ENCODE measurements at regions not wholly inside any gene's neighbourhood (a gene's known extent, or its start where the extent isn't known, plus 50 kb on each side); places are given as distances from the start of the nearest gene placed in this dataset.

DNA sequence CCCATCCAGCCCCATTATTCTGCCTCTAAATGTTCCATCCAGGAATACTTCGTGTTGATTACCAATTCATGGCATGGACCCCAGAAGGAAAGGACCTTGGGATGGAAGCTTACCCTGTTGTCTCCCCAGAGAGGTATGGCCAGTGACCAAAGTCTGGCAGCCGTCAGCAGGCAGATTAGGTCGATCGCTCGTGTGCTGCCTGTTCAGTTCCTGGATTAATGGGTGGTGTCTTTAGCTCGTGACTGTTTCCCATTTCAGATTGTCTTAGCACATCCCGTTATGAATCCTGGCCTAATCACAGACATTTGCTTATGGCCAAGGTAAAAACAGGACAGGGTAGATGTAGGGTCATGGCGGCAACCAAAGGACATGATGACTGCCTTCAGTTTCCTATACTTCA lies 122.9 kb upstream of the NTF3 start:
- no peak overlapping the region for H3K27ac Mint-ChIP-seq (ENCODE audit: unreplicated experiment)
- H3K36me3 Mint-ChIP-seq (ENCODE audit: low read depth, unreplicated experiment) = no peaks in the 10 kb centered on the region
- H3K4me3 Mint-ChIP-seq (ENCODE audit: unreplicated experiment) = no peak overlapping the region
- no peaks in the 10 kb centered on the region for H3K9me3 Mint-ChIP-seq (ENCODE audit: unreplicated experiment)
- no peaks in the 10 kb centered on the region for H3K27me3 Mint-ChIP-seq (ENCODE audit: unreplicated experiment)
- H3K4me1 Mint-ChIP-seq (ENCODE audit: unreplicated experiment) = no peaks in the 10 kb centered on the region
- TF ChIP-seq, protein P1, sequence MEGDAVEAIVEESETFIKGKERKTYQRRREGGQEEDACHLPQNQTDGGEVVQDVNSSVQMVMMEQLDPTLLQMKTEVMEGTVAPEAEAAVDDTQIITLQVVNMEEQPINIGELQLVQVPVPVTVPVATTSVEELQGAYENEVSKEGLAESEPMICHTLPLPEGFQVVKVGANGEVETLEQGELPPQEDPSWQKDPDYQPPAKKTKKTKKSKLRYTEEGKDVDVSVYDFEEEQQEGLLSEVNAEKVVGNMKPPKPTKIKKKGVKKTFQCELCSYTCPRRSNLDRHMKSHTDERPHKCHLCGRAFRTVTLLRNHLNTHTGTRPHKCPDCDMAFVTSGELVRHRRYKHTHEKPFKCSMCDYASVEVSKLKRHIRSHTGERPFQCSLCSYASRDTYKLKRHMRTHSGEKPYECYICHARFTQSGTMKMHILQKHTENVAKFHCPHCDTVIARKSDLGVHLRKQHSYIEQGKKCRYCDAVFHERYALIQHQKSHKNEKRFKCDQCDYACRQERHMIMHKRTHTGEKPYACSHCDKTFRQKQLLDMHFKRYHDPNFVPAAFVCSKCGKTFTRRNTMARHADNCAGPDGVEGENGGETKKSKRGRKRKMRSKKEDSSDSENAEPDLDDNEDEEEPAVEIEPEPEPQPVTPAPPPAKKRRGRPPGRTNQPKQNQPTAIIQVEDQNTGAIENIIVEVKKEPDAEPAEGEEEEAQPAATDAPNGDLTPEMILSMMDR (IDR thresholded peaks at IDR 0.05; ENCODE audit: unreplicated experiment) = no peak
- DNase-seq (ENCODE audit: low spot score) = no peak

DNA sequence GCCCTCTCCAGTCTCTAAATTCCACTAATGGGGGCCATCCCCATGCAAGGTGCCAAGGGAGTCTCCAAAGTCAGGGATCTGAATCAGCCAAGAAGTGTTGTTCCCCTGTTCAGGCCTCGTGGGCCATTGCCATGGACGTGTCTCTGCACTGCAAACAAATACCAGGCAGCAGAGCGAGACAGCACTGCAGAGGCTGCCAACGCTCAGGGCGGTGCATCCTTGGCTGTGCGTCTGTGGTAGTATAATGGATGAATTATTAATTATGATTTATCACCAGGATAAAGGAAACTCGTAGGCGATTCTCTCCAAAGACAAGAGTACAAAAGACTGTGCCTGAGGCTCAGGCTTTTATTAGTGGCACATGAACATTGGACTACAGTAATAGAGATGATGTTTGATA lies 122.3 kb upstream of the NTF3 start:
- H3K9me3 Mint-ChIP-seq (ENCODE audit: unreplicated experiment) = peaks cover 6% of the 10 kb centered on the region
- no peak overlapping the region for H3K4me3 Mint-ChIP-seq (ENCODE audit: unreplicated experiment)
- H3K4me1 Mint-ChIP-seq (ENCODE audit: unreplicated experiment) = no peaks in the 10 kb centered on the region
- TF ChIP-seq, protein P1 (IDR thresholded peaks at IDR 0.05; ENCODE audit: unreplicated experiment) = no peak
- H3K27me3 Mint-ChIP-seq (ENCODE audit: unreplicated experiment) = no peaks in the 10 kb centered on the region
- H3K27ac Mint-ChIP-seq (ENCODE audit: unreplicated experiment) = no peak overlapping the region
- no peak for DNase-seq (ENCODE audit: low spot score)
- peaks cover 3% of the 10 kb centered on the region for H3K36me3 Mint-ChIP-seq (ENCODE audit: low read depth, unreplicated experiment)

DNA sequence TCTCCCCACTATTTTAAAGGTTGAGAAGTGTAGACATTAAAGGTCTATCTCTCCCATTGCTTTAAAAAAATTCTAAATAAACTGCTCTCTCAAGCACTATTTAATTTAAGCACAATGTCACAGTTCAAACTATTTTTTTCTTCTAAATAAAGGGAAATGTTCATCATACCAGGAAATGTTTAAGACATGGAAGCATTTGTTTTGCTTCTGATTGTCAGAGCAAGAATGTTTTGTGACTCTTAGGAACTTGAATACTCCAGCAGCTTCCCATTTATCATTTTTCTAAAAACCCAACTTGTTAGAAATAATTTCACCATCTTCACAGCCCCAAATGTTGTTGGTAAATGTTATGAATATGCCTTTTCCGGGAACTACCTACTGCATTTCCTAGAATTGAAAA lies 121.8 kb upstream of the NTF3 start:
- DNase-seq (ENCODE audit: low spot score) = no peak
- H3K36me3 Mint-ChIP-seq (ENCODE audit: low read depth, unreplicated experiment) = peaks cover 5% of the 10 kb centered on the region
- H3K9me3 Mint-ChIP-seq (ENCODE audit: unreplicated experiment) = peaks cover 6% of the 10 kb centered on the region
- no peaks in the 10 kb centered on the region for H3K27me3 Mint-ChIP-seq (ENCODE audit: unreplicated experiment)
- TF ChIP-seq, protein P1 (IDR thresholded peaks at IDR 0.05; ENCODE audit: unreplicated experiment) = no peak
- H3K4me3 Mint-ChIP-seq (ENCODE audit: unreplicated experiment) = no peak overlapping the region
- H3K4me1 Mint-ChIP-seq (ENCODE audit: unreplicated experiment) = no peaks in the 10 kb centered on the region
- H3K27ac Mint-ChIP-seq (ENCODE audit: unreplicated experiment) = no peak overlapping the region

DNA sequence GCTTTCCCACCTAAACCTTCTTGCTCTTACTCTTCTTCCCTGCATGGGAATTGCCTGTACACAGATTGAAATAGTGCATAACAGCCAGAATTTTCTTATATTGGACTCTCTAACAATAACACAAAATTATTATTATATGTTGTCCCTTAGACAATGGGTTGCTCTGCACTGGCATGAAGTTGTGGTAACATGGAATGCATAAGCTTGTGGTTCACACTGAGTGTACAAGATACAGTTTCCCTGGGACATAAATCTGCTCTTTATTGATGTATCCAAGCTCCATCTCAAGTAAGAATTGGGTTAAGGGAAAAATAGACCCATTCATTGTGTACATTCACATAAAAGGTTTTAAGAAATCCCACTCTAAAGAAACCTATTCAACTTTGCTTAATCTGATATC lies 114.4 kb upstream of the NTF3 start:
- no peak for DNase-seq (ENCODE audit: low spot score)
- H3K27me3 Mint-ChIP-seq (ENCODE audit: unreplicated experiment) = peaks cover 2% of the 10 kb centered on the region
- peaks cover 5% of the 10 kb centered on the region for H3K36me3 Mint-ChIP-seq (ENCODE audit: low read depth, unreplicated experiment)
- no peak overlapping the region for H3K4me3 Mint-ChIP-seq (ENCODE audit: unreplicated experiment)
- TF ChIP-seq, protein P1 (IDR thresholded peaks at IDR 0.05; ENCODE audit: unreplicated experiment) = no peak
- H3K27ac Mint-ChIP-seq (ENCODE audit: unreplicated experiment) = no peak overlapping the region
- no peaks in the 10 kb centered on the region for H3K4me1 Mint-ChIP-seq (ENCODE audit: unreplicated experiment)
- peaks cover 6% of the 10 kb centered on the region for H3K9me3 Mint-ChIP-seq (ENCODE audit: unreplicated experiment)

DNA sequence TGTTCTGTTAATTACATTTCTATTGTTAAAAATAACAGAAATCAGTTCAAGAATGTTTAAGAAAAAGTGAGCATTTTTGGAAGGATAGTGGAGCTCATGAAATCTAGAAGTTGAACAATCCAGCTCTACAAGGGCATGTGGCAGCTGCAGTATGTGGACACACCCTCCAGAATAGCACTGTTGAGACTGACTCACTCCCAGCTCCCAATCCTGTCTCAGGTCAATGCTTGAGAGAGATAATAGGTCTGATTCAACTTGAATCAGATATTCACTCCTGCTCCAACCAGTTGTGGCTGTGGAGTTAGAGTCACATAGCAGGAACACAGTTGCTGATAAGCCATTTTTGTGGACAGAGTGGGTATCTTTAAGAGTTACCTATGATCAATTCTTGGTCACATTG lies 113.0 kb upstream of the NTF3 start:
- peaks cover 5% of the 10 kb centered on the region for H3K36me3 Mint-ChIP-seq (ENCODE audit: low read depth, unreplicated experiment)
- no peak for DNase-seq (ENCODE audit: low spot score)
- H3K4me3 Mint-ChIP-seq (ENCODE audit: unreplicated experiment) = no peak overlapping the region
- H3K27me3 Mint-ChIP-seq (ENCODE audit: unreplicated experiment) = peaks cover 2% of the 10 kb centered on the region
- H3K27ac Mint-ChIP-seq (ENCODE audit: unreplicated experiment) = no peak overlapping the region
- TF ChIP-seq, protein P1 (IDR thresholded peaks at IDR 0.05; ENCODE audit: unreplicated experiment) = no peak
- peaks cover 6% of the 10 kb centered on the region for H3K9me3 Mint-ChIP-seq (ENCODE audit: unreplicated experiment)
- H3K4me1 Mint-ChIP-seq (ENCODE audit: unreplicated experiment) = no peaks in the 10 kb centered on the region
